ENCODE measurements at regions not wholly inside any gene's neighbourhood (a gene's known extent, or its start where the extent isn't known, plus 50 kb on each side); places are given as distances from the start of the nearest gene placed in this dataset.

DNA sequence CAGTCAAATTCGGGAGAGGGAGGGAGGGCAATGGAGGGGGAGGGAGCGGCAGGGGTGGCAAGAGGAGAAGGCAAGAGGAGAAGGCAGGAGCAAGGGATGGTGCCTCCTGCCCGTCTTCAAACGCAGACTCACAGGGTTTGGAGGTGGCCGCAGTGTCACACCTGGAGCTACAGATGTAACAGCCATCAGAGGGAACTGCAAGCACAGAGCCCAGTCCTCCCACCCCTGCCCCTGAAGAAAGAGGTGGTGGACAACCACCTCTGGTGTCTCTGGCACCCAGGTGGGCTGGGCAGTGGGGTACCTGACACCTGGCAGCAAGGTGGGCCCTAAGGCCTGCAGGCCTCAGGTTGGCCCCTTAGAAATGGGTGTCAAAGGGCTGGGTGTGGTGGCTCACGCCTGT lies 67.0 kb upstream of the SDK1 start:
- DNase-seq, result no peak
- 82 to 86% (median 85%) methylated on average over 6 of the region's 6 CpGs for WGBS, 4 donors
- H3K4me1 ChIP-seq, result peaks cover 0 to 5% (median 0%) of the 10 kb centered on the region in 12 donors
- H3K4me3 ChIP-seq, result no peak overlapping the region
- intact Hi-C loops (cut with DNase I), result no loop called here
- H3K9me3 ChIP-seq, result peaks cover 0 to 13% (median 2%) of the 10 kb centered on the region in 12 donors
- no peaks in the 10 kb centered on the region for H3K27me3 ChIP-seq
- no peak overlapping the region for H3K27ac ChIP-seq
- no peak for ATAC-seq
- TF ChIP-seq CTCF (IDR thresholded peaks at IDR 0.05), result no peak
- no peak for TF ChIP-seq POLR2A (IDR thresholded peaks at IDR 0.05)
- H3K36me3 ChIP-seq, result no peaks in the 10 kb centered on the region

GRCh38 chr7:3234851-3235250 lies 66.2 kb upstream of the SDK1 start:
- DNase-seq, result no peak
- no peak overlapping the region for H3K4me3 ChIP-seq

GRCh38 chr7:3235322-3235721 lies 65.7 kb upstream of the SDK1 start:
- Histone ChIP-seq H3K4me1 (peaks cover 0 to 5% (median 0%) of the 10 kb centered on the region in 12 donors), H3K9me3 (peaks cover 0 to 13% (median 2%) of the 10 kb centered on the region in 12 donors), H3K36me3 (no peaks in the 10 kb centered on the region), H3K4me3 (no peak overlapping the region), H3K27me3 (no peaks in the 10 kb centered on the region), H3K27ac (no peak overlapping the region)
- DNase-seq (no peak), ATAC-seq (no peak)
- WGBS, 4 donors, result 85 to 94% (median 90%) methylated on average over 4 of the region's 4 CpGs
- intact Hi-C loops (cut with DNase I), result no loop called here
- TF ChIP-seq CTCF (IDR thresholded peaks at IDR 0.05) (no peak), POLR2A (IDR thresholded peaks at IDR 0.05) (no peak)

More at GRCh38 chr7:3234851-3235250, 66.2 kb upstream of the SDK1 start:
- TF ChIP-seq CTCF (IDR thresholded peaks at IDR 0.05), result no peak
- TF ChIP-seq POLR2A (IDR thresholded peaks at IDR 0.05), result no peak
- peaks cover 0 to 5% (median 0%) of the 10 kb centered on the region in 12 donors for H3K4me1 ChIP-seq
- no peak overlapping the region for H3K27ac ChIP-seq
- H3K9me3 ChIP-seq, result peaks cover 0 to 13% (median 2%) of the 10 kb centered on the region in 12 donors
- intact Hi-C loops (cut with DNase I), result no loop called here
- no peaks in the 10 kb centered on the region for H3K36me3 ChIP-seq
- ATAC-seq, result no peak
- WGBS, 4 donors, result 89 to 97% (median 91%) methylated on average over 3 of the region's 3 CpGs
- H3K27me3 ChIP-seq, result no peaks in the 10 kb centered on the region

DNA sequence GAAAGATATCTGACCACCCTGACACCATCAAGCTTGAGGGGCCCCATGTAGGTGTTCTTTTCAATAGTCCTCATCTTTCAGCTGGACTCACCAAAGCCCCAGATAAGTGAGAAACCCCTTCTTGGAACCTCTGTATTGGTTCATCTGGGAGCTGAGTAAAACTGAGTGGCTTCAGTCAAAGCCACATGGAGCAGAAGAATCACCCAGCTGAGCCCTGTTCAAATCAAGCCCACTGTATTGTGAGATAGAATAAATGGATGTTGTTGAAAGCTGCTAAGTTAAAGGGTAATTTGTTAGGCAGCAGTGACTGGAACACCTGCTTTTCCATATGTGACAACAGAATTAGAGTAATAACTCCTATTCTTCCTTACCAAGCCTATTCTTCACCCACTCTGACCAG lies 64.8 kb upstream of the SDK1 start:
- Histone ChIP-seq H3K27ac (no peak overlapping the region), H3K9me3 (peaks cover 0 to 13% (median 2%) of the 10 kb centered on the region in 12 donors), H3K4me1 (peaks cover 0 to 5% (median 0%) of the 10 kb centered on the region in 12 donors), H3K36me3 (no peaks in the 10 kb centered on the region), H3K27me3 (no peaks in the 10 kb centered on the region), H3K4me3 (no peak overlapping the region)
- DNase-seq (no peak), ATAC-seq (no peak)
- TF ChIP-seq POLR2A (IDR thresholded peaks at IDR 0.05) (no peak), CTCF (IDR thresholded peaks at IDR 0.05) (no peak)
- intact Hi-C loops (cut with DNase I), result no loop called here
